Activated CD8-positive, alpha-beta memory T cell treated with anti-CD3 and anti-CD28 coated beads for 1 hour (primary cell): ENCODE measurements at regions not wholly inside any gene's neighbourhood (a gene's known extent, or its start where the extent isn't known, plus 50 kb on each side); places are given as distances from the start of the nearest gene placed in this dataset.

Source experiments
- DNase-seq, 2 donors: peaks; one replicate each; pipeline ENCODE4 v3.0.0-alpha.2; 2020; ENCODE audit warnings: low read depth in 1 of 2; ENCODE audit errors: extremely low read depth in 1 of 2

GRCh38 chr13:50071379-50071778 is 56.1 kb downstream of the KCNRG start:
- DNase-seq: no peak

GRCh38 chr13:50072676-50073075 is 57.4 kb downstream of the KCNRG start:
- no peak for DNase-seq

GRCh38 chr13:50073340-50073739 is 58.1 kb downstream of the KCNRG start:
- DNase-seq: no peak

- DNase-seq: no peak
Observed at GRCh38 chr13:50074843-50075242, 59.6 kb downstream of the KCNRG start.

- no peak for DNase-seq
Observed at GRCh38 chr13:50075619-50076097, 60.4 kb downstream of the KCNRG start.

GRCh38 chr13:50077431-50077830 is 62.2 kb downstream of the KCNRG start:
- DNase-seq: no peak

- no peak for DNase-seq
Observed at GRCh38 chr13:50078231-50078894, 63.1 kb downstream of the KCNRG start.

- DNase-seq: no peak
Observed at GRCh38 chr13:50078895-50079654, 63.8 kb downstream of the KCNRG start.

GRCh38 chr13:50079655-50080202 is 64.5 kb downstream of the KCNRG start:
- no peak for DNase-seq

- DNase-seq: no peak
Observed at GRCh38 chr13:50080203-50080910, 65.1 kb downstream of the KCNRG start.

- peak in 1 of 2 donors; percentile 20 for DNase-seq
Observed at GRCh38 chr13:50080911-50081678, 65.9 kb downstream of the KCNRG start.

- peak; percentile 97 for DNase-seq
Observed at GRCh38 chr13:50081679-50082425, 66.6 kb downstream of the KCNRG start.

- peak; percentile 33 to 55 for DNase-seq
Observed at GRCh38 chr13:50082426-50083281, 67.4 kb downstream of the KCNRG start.

GRCh38 chr13:50085063-50085462 is 69.8 kb downstream of the KCNRG start:
- DNase-seq: no peak

- DNase-seq: no peak
Observed at GRCh38 chr13:50089633-50090032, 74.4 kb downstream of the KCNRG start.

- no peak for DNase-seq
Observed at GRCh38 chr13:50090211-50090610, 75.0 kb downstream of the KCNRG start.

GRCh38 chr13:50094615-50095293 is 79.5 kb downstream of the KCNRG start:
- no peak for DNase-seq

- DNase-seq: no peak
Observed at GRCh38 chr13:50098693-50099092, 83.4 kb downstream of the KCNRG start.
